ENCODE measurements at regions not wholly inside any gene's neighbourhood (a gene's known extent, or its start where the extent isn't known, plus 50 kb on each side); places are given as distances from the start of the nearest gene placed in this dataset.
"Not testable (repeated sequence)": the region's sequence is repeated elsewhere in the genome, so short reads cannot be mapped to it uniquely, and the experiment has no call there.

DNA sequence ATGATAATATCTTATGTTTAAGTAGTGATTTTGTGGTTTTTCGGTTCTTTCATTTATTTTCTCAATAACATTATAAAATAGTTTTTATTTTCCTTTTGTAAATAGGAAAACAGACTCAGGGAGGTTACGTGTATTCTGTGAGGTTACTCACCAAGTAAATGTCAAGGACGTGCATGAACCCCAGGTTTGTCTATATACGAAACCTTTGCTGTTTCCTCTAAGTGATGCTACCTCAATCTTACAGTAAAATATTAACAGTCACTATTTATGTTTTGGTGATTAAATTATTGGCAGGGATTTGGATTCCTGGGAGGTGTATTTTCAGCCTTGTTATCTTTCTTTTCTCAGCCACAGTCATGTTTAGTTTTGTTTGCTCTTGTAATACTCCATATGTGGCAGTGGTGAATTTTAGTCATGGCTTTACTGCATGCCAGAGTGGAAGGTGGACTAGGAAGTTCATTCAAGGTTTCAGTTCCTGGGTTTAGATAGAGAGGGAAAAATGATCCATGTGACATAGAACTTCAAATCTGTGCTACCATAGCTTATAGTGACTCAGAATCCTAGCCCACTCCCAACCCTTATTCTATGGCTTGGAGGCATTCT lies 139.9 kb downstream of the ARL4A start:
- H3K4me3 ChIP-seq (ENCODE audit: low read depth, low read length): no peak overlapping the region
- in situ Hi-C loops (cut with HindIII; ENCODE audit: low sequenced_read_pairs): no loop called here
- peak; percentile 22 for DNase-seq (ENCODE audit: low read depth, low spot score)
- TF ChIP-seq, protein P1, sequence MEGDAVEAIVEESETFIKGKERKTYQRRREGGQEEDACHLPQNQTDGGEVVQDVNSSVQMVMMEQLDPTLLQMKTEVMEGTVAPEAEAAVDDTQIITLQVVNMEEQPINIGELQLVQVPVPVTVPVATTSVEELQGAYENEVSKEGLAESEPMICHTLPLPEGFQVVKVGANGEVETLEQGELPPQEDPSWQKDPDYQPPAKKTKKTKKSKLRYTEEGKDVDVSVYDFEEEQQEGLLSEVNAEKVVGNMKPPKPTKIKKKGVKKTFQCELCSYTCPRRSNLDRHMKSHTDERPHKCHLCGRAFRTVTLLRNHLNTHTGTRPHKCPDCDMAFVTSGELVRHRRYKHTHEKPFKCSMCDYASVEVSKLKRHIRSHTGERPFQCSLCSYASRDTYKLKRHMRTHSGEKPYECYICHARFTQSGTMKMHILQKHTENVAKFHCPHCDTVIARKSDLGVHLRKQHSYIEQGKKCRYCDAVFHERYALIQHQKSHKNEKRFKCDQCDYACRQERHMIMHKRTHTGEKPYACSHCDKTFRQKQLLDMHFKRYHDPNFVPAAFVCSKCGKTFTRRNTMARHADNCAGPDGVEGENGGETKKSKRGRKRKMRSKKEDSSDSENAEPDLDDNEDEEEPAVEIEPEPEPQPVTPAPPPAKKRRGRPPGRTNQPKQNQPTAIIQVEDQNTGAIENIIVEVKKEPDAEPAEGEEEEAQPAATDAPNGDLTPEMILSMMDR (IDR thresholded peaks at IDR 0.05; ENCODE audit: low read depth, low read length): no peak

DNA sequence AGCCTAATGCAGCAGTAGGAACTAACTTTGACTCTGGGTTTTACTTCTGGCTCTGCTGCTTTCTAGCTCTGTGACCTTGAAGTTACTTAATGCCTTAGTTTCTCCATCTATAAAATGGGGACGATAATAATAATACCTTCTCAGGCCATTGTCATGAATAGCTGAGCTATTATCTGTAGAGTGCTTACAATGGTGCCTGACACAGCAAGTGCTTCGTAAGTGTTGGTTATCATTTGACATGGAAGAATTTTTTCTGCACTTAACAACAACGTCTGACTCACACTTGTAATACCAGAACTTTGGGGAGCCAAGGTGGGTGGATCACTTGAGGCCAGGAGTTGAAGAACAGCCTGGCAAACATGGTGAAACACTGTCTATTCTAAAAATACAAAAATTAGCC lies 140.5 kb downstream of the ARL4A start:
- peak; percentile 7 for DNase-seq (ENCODE audit: low read depth, low spot score)
- TF ChIP-seq, protein P1 (IDR thresholded peaks at IDR 0.05; ENCODE audit: low read depth, low read length): no peak
- in situ Hi-C loops (cut with HindIII; ENCODE audit: low sequenced_read_pairs): no loop called here
- H3K4me3 ChIP-seq (ENCODE audit: low read depth, low read length): no peak overlapping the region

DNA sequence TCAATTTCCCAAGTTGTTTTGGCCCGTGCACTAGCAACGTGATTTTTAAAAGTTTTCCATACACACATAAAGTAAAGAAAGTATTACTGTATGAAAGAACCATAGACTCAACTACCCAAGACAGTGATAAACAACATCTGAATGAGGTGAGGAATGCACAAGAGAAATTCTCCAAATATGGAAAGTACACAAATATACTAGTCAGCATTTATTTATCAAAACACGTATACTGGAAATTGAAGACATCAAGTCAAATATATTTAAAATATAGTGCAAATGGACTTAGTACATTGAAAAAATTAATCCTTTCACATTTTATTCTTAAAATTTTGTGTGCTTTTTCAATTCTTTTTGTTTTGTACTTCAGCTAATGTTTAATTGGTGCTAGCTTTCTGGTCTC lies 143.6 kb downstream of the ARL4A start:
- no peak overlapping the region for H3K4me3 ChIP-seq (ENCODE audit: low read depth, low read length)
- in situ Hi-C loops (cut with HindIII; ENCODE audit: low sequenced_read_pairs): no loop called here
- TF ChIP-seq, protein P1 (IDR thresholded peaks at IDR 0.05; ENCODE audit: low read depth, low read length): no peak
- DNase-seq (ENCODE audit: low read depth, low spot score): no peak

DNA sequence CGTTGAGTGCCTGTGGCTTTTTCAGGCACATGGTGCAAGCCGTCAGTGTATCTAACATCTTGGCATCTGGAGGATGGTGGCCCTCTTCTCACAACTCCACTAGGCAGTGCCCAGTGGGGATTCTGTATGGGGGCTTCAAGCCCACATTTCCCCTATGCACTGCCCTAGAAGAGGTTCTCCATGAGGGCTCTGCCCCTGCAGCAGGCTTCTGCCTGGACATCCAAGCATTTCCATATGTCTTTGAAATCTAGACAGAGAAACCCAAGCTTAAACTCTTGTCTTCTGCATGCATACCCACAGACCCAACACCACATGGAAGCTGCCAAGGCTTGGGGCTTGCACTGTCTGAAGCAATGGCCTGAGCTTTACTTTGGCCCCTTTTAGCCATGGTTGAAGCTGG lies 146.4 kb downstream of the ARL4A start:
- no peak for DNase-seq (ENCODE audit: low read depth, low spot score)
- H3K4me3 ChIP-seq (ENCODE audit: low read depth, low read length): no peak overlapping the region
- TF ChIP-seq, protein P1 (IDR thresholded peaks at IDR 0.05; ENCODE audit: low read depth, low read length): no peak
- in situ Hi-C loops (cut with HindIII; ENCODE audit: low sequenced_read_pairs): no loop called here

DNA sequence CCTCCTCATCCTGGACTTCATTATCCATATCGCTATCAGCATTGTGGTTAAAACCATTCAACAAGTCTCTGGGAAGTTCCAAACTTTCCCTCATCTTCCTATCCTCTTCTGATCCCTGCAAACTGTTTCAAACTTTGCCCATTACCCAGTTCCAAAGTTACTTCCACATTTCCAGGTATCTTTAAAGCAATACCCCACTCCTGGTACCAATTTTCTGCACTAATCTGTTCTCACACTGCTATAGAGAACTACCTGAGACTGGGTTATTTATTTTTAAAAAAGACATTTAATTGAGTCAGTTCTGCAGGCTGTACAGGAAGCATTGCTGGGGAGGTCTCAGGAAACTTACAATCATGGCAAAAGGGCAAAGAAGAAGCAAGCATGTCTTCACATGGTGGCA lies 147.3 kb downstream of the ARL4A start:
- in situ Hi-C loops (cut with HindIII; ENCODE audit: low sequenced_read_pairs): no loop called here
- no peak for DNase-seq (ENCODE audit: low read depth, low spot score)
- TF ChIP-seq, protein P1 (IDR thresholded peaks at IDR 0.05; ENCODE audit: low read depth, low read length): no peak
- H3K4me3 ChIP-seq (ENCODE audit: low read depth, low read length): no peak overlapping the region

DNA sequence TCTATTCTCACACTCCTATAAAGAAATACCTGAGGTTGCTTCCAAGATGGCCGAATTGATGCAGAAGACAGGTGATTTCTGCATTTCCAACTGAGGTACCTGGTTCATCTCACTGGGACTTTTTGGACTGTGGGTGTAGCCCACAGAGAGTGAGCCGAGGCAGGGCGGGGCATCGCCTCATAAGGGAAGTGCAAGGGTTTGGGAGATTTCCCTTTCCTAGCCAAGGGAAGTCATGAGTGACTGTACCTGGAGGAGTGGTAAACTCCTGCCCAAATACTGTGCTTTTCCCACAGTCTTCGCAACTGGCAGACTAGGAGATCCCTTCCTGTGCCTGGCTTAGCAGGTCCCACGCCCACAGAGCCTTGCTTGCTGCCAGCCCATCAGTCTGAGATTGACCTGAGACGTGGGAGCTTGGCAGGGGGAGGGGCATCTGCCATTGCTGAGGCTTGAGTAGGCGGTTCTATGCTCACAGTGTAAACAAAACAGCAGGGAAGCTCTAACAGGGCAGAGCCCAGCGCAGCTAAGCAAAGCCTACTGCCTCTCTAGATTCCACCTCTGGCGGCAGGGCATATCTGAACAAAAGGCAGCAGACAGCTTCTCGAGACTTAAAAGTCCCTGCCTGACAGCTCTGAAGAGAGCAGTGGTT lies 152.2 kb downstream of the ARL4A start:
- in situ Hi-C loops (cut with HindIII; ENCODE audit: low sequenced_read_pairs): no loop called here
- no peak overlapping the region for H3K4me3 ChIP-seq (ENCODE audit: low read depth, low read length)
- TF ChIP-seq, protein P1 (IDR thresholded peaks at IDR 0.05; ENCODE audit: low read depth, low read length): no peak
- no peak for DNase-seq (ENCODE audit: low read depth, low spot score)

DNA sequence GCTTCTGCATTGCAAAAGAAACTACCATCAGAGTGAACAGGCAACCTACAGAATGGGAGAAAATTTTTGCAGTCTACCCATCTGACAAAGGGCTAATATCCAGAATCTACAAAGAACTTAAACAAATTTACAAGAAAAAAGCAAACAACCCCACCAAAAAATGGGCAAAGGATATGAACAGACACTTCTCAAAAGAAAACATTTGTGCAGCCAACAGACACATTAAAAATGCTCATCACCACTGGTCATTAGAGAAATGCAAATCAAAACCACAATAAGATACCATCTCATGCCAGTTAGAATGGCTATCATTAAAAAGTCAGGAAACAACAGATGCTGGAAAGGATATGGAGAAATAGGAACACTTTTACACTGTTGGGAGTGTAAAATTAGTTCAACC lies 157.3 kb downstream of the ARL4A start:
- in situ Hi-C loops (cut with HindIII; ENCODE audit: low sequenced_read_pairs); DNase-seq (ENCODE audit: low read depth, low spot score); H3K4me3 ChIP-seq (ENCODE audit: low read depth, low read length): not testable (repeated sequence)
